HepG2 (cell line): ENCODE measurements at regions not wholly inside any gene's neighbourhood (a gene's known extent, or its start where the extent isn't known, plus 50 kb on each side); places are given as distances from the start of the nearest gene placed in this dataset.
A peak's percentile ranks its signal among the peaks of the same experiment; 100 is the strongest.

Experiments
- ATAC-seq: fragments of 200-7000 bp; cut with Tn5 transposase; 3 replicates; pipeline ENCODE4 v1.9.1; 2020; ENCODE audit warnings: mild to moderate bottlenecking, moderate library complexity
- BruUV-seq: library from RNA; stranded (reverse); fragments of 400-500 nt; replicated peaks from 2 replicates; lab custom pipeline; 2021; lab: Mats Ljungman, UMichigan
- CTCF ChIA-PET: fragments of 300-600 bp; formaldehyde crosslinking; extraction: SDS; loops from one replicate; lab custom pipeline; 2021; ENCODE audit warnings: low total read pairs, inconsistent platforms, low intra/inter-chr PET ratio; lab: Yijun Ruan, JAX
- POLR2A ChIA-PET: fragments of 350-600 bp; sonication (Branson Sonifier 250); formaldehyde crosslinking; loops from one replicate; lab custom pipeline; 2020; ENCODE audit warnings: antibody characterized with exemption, inconsistent platforms; lab: Yijun Ruan, JAX
- DNase-seq: peaks from one replicate; pipeline ENCODE4 v3.0.0-alpha.2; 2015; ENCODE audit warnings: low spot score
- FAIRE-seq: peaks from 3 replicates; lab custom pipeline; 2011; peaks lifted over from hg19 to GRCh38; lab: Jason Lieb, UNC
- H2AFZ ChIP-seq: one replicate; pipeline ENCODE4 v1.6.1; 2011; ENCODE audit warnings: low read length, inconsistent platforms
- H3K27ac ChIP-seq: fragments of 300-600 bp; 3 replicates; pipeline ENCODE4 v1.8.0; 2011; ENCODE audit warnings: mixed run types, mild to moderate bottlenecking, mixed read lengths, low read length, inconsistent platforms; ENCODE audit not compliant: insufficient read depth; ENCODE audit errors: extremely low read length
- H3K27me3 ChIP-seq, 2 experiments: fragments of 200-600 bp in 1 of 2; 2 replicates in 1 of 2; 3 replicates in 1 of 2; pipeline versions ENCODE4 v1.6.0 to v1.8.0; 2011; ENCODE audit warnings: low read length in 2 of 2, mild to moderate bottlenecking in 2 of 2, moderate library complexity in 2 of 2, inconsistent platforms in 1 of 2; ENCODE audit not compliant: insufficient read depth in 2 of 2, control insufficient read depth in 1 of 2
- H3K36me3 ChIP-seq, 2 experiments: fragments of 200-600 bp in 1 of 2; replicated peaks in 1 of 2; 2 replicates in 1 of 2; 3 replicates in 1 of 2; pipeline versions ENCODE4 v1.5.1 to v1.8.0; 2011; ENCODE audit warnings: low read length in 2 of 2, inconsistent platforms in 1 of 2; ENCODE audit not compliant: insufficient read depth in 2 of 2, control insufficient read depth in 1 of 2
- H3K4me1 ChIP-seq: 2 replicates; pipeline ENCODE4 v1.5.1; 2012; ENCODE audit warnings: low read length, inconsistent platforms; ENCODE audit not compliant: insufficient read depth
- H3K4me2 ChIP-seq: 2 replicates; pipeline ENCODE4 v1.6.0; 2011; ENCODE audit warnings: low read depth, low read length, inconsistent platforms
- H3K4me3 ChIP-seq, 3 experiments: fragments of 200-600 bp in 1 of 3; sonication (generic), shearing (Covaris generic) in 1 of 3; replicated peaks in 1 of 3; 2 replicates each; pipeline ENCODE4 v1.5.1; 2011 to 2016; ENCODE audit warnings: low read length in 3 of 3, inconsistent platforms in 2 of 3, low read depth in 2 of 3, mild to moderate bottlenecking in 2 of 3, control low read depth in 1 of 3, mixed read lengths in 1 of 3; ENCODE audit not compliant: insufficient read depth in 1 of 3
- H3K79me2 ChIP-seq: one replicate; pipeline ENCODE4 v1.6.1; 2011; ENCODE audit warnings: low read length, inconsistent platforms; ENCODE audit not compliant: insufficient read depth
- H3K9ac ChIP-seq: 2 replicates; pipeline ENCODE4 v1.6.0; 2011; ENCODE audit warnings: mild to moderate bottlenecking, low read depth, low read length, inconsistent platforms; ENCODE audit not compliant: insufficient read depth
- H3K9me3 ChIP-seq: 2 replicates; pipeline ENCODE4 v1.5.1; 2012; ENCODE audit warnings: mild to moderate bottlenecking, low read length
- H4K20me1 ChIP-seq: 2 replicates; pipeline ENCODE4 v1.6.0; 2011; ENCODE audit warnings: inconsistent platforms, mild to moderate bottlenecking, low read length, moderate library complexity; ENCODE audit not compliant: insufficient read depth
- GATAD2A ChIP-seq: IDR thresholded peaks from 2 replicates; pipeline ENCODE4 v1.6.1; 2016
- JUND ChIP-seq: sonication (generic); formaldehyde crosslinking; IDR thresholded peaks from 2 replicates; pipeline ENCODE4 v1.8.0; 2022; ENCODE audit warnings: mild to moderate bottlenecking, missing genetic modification reagents
- NCOA1 ChIP-seq: sonication (generic); formaldehyde crosslinking; IDR thresholded peaks from 2 replicates; pipeline ENCODE4 v1.9.0; 2021; ENCODE audit warnings: missing genetic modification reagents
- NCOA2 ChIP-seq: sonication (generic); formaldehyde crosslinking; IDR thresholded peaks from 2 replicates; pipeline ENCODE4 v1.8.0; 2022; ENCODE audit warnings: inconsistent platforms
- SKI ChIP-seq: fragments of 450-650 bp; IDR thresholded peaks from one replicate; pipeline ENCODE4 v1.6.1; 2018; ENCODE audit warnings: mild to moderate bottlenecking; ENCODE audit not compliant: partially characterized antibody
- TFDP2 ChIP-seq: sonication (generic); formaldehyde crosslinking; IDR thresholded peaks from 2 replicates; pipeline ENCODE4 v1.4.0; 2020; ENCODE audit warnings: missing genetic modification reagents
- TRIM24 ChIP-seq: sonication (generic); formaldehyde crosslinking; IDR thresholded peaks from 2 replicates; pipeline ENCODE4 v1.8.0; 2022; ENCODE audit warnings: mild to moderate bottlenecking, missing genetic modification reagents
- ZBTB4 ChIP-seq: sonication (generic); formaldehyde crosslinking; IDR thresholded peaks from 2 replicates; pipeline ENCODE4 v1.4.0; 2020; ENCODE audit warnings: missing genetic modification reagents, mild to moderate bottlenecking, borderline replicate concordance
- ZNF160 ChIP-seq: sonication (generic); formaldehyde crosslinking; IDR thresholded peaks from 2 replicates; pipeline ENCODE4 v1.8.0; 2022; ENCODE audit warnings: mild to moderate bottlenecking, inconsistent platforms, missing genetic modification reagents
- ZNF17 ChIP-seq: sonication (generic); formaldehyde crosslinking; IDR thresholded peaks from 2 replicates; pipeline ENCODE4 v1.5.0; 2020; ENCODE audit warnings: mild to moderate bottlenecking, missing genetic modification reagents
- ZNF230 ChIP-seq: sonication (generic); formaldehyde crosslinking; IDR thresholded peaks from 2 replicates; pipeline ENCODE4 v1.4.0; 2020; ENCODE audit warnings: mild to moderate bottlenecking, missing genetic modification reagents
- ZNF326 ChIP-seq: sonication (generic); formaldehyde crosslinking; IDR thresholded peaks from 2 replicates; pipeline ENCODE4 v1.4.0; 2020; ENCODE audit warnings: missing genetic modification reagents, borderline replicate concordance
- ZNF432 ChIP-seq: sonication (generic); formaldehyde crosslinking; IDR thresholded peaks from 2 replicates; pipeline ENCODE4 v1.5.0; 2020; ENCODE audit warnings: missing genetic modification reagents, mild to moderate bottlenecking, borderline replicate concordance
- ZNF562 ChIP-seq: sonication (generic); formaldehyde crosslinking; IDR thresholded peaks from 2 replicates; pipeline ENCODE4 v1.8.0; 2022; ENCODE audit warnings: missing genetic modification reagents, borderline replicate concordance
- ZNF781 ChIP-seq: sonication (generic); formaldehyde crosslinking; IDR thresholded peaks from 2 replicates; pipeline ENCODE4 v1.5.1; 2020; ENCODE audit warnings: borderline replicate concordance, mild to moderate bottlenecking, missing genetic modification reagents; ENCODE audit errors: not compliant biosample characterization
- WGBS: methylation state at CpG from one replicate; pipeline ENCODE4 v1.1.6; 2017; ENCODE audit warnings: low lambda C conversion rate; 5-methylcytosine and 5-hydroxymethylcytosine counted together
- in situ Hi-C: cut with HindIII; loops from 2 replicates; pipeline ENCODE4 v1.10.0; 2017; ENCODE audit warnings: low pct_unique_long_range_greater_than_20kb; ENCODE audit not compliant: extremely low pct_ligation_motif_present
- intact Hi-C: fragments of 100-400 bp; cut with micrococcal nuclease; formaldehyde crosslinking; loops from one replicate; pipeline ENCODE4 v1.10.0; 2022; ENCODE audit not compliant: unreplicated experiment
- TF ChIP-seq, protein P1 (sequence below): sonication (generic); formaldehyde crosslinking; IDR thresholded peaks from 2 replicates; pipeline ENCODE4 v1.4.0; 2020; ENCODE audit warnings: missing genetic modification reagents, low read depth, mild to moderate bottlenecking, borderline replicate concordance
- TF ChIP-seq, protein P2 (sequence below): sonication (generic); formaldehyde crosslinking; IDR thresholded peaks from 2 replicates; pipeline ENCODE4 v1.9.0; 2022; ENCODE audit warnings: low read depth, missing genetic modification reagents
- TF ChIP-seq, protein P3 (sequence below): IDR thresholded peaks from 2 replicates; pipeline ENCODE4 v1.6.1; 2016; ENCODE audit warnings: low read depth, borderline replicate concordance

DNA sequence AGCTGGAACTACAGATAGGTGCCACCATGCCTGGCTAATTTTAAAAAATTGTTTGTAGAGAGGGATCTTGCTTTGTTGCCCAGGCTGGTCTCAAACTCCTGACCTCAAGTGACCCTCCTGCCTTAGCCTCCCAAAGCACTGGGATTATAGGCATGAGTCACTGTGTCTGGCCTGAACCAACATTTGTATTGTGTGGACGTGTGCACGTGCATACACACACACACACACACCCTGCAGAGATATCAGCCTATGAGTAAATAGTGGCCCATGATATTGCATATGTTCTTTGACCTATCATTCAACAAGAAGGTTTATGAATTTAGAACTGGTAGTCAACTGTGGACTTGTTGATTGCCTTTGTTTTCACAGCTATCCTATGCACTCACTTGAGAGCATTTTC lies 161.6 kb downstream of the BAMBI start (continued):
- TF ChIP-seq NCOA1 (no peak), ZNF160 (CRISPR knock-in tag) (no peak), GATAD2A (CRISPR knock-in tag) (peak; percentile 25; the same call in 1 of the 2 replicates), NCOA2 (CRISPR knock-in tag) (peak; percentile 37; the same call in 1 of the 2 replicates), SKI (peak; percentile 50), TRIM24 (CRISPR knock-in tag) (0 out of 2 replicates have a peak, but pooled peaks have one; percentile 59), JUND (peak; percentile 80)

GRCh38 chr10:28839600-28840007 lies 162.3 kb downstream of the BAMBI start:
- Histone ChIP-seq H3K9me3 (peaks cover 5% of the 10 kb centered on the region), H4K20me1 (no peaks in the 10 kb centered on the region), H3K79me2 (no peaks in the 10 kb centered on the region), H3K9ac (no peak overlapping the region), H3K4me3 (no peak overlapping the region), H3K4me2 (no peak overlapping the region), H3K27me3 (0 out of 5 replicates have a peak, but pooled peaks cover 0 to 3% of the 10 kb centered on the region in 2 experiments), H3K36me3 (no peaks in the 10 kb centered on the region), H2AFZ (no peak overlapping the region), H3K27ac (no peak overlapping the region), H3K4me1 (peaks cover 23% of the 10 kb centered on the region)
- in situ Hi-C loops (no loop called here), intact Hi-C loops (no loop called here)
- ATAC-seq (no peak), FAIRE-seq (no peak), DNase-seq (peak; percentile 21)
- ChIA-PET CTCF (no interaction called here), POLR2A (no interaction called here)
- WGBS = 2% methylated on average over 6 of the region's 6 CpGs
- no TSS peak for BruUV-seq
- TF ChIP-seq ZBTB4 (CRISPR knock-in tag) (no peak), GATAD2A (CRISPR knock-in tag) (no peak), ZNF562 (CRISPR knock-in tag) (no peak), ZNF326 (CRISPR knock-in tag) (no peak), ZNF432 (CRISPR knock-in tag) (no peak), TFDP2 (no peak), ZNF781 (CRISPR knock-in tag) (no peak), ZNF230 (CRISPR knock-in tag) (no peak), ZNF17 (CRISPR knock-in tag) (no peak)
- TF ChIP-seq, protein P1, sequence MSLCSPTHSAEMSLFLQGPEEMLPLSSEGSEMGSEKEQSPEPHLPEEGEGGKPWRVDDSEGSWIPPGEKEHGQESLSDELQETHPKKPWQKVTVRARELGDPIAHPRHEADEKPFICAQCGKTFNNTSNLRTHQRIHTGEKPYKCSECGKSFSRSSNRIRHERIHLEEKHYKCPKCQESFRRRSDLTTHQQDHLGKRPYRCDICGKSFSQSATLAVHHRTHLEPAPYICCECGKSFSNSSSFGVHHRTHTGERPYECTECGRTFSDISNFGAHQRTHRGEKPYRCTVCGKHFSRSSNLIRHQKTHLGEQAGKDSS (CRISPR knock-in tag) = no peak
- TF ChIP-seq, protein P2, sequence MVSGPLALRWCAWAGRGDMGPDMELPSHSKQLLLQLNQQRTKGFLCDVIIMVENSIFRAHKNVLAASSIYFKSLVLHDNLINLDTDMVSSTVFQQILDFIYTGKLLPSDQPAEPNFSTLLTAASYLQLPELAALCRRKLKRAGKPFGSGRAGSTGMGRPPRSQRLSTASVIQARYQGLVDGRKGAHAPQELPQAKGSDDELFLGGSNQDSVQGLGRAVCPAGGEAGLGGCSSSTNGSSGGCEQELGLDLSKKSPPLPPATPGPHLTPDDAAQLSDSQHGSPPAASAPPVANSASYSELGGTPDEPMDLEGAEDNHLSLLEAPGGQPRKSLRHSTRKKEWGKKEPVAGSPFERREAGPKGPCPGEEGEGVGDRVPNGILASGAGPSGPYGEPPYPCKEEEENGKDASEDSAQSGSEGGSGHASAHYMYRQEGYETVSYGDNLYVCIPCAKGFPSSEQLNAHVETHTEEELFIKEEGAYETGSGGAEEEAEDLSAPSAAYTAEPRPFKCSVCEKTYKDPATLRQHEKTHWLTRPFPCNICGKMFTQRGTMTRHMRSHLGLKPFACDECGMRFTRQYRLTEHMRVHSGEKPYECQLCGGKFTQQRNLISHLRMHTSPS (CRISPR knock-in tag) = no peak
- TF ChIP-seq, protein P3, sequence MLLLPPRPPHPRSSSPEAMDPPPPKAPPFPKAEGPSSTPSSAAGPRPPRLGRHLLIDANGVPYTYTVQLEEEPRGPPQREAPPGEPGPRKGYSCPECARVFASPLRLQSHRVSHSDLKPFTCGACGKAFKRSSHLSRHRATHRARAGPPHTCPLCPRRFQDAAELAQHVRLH (CRISPR knock-in tag) = no peak
